H7 (cell line): ENCODE measurements at regions not wholly inside any gene's neighbourhood (a gene's known extent, or its start where the extent isn't known, plus 50 kb on each side); places are given as distances from the start of the nearest gene placed in this dataset.

ENCODE experiments used
- DNase-seq: peaks from one replicate; pipeline ENCODE4 v3.0.0; 2012
- H3K27me3 ChIP-seq: 2 replicates; pipeline ENCODE4 v1.6.0; 2011; ENCODE audit warnings: mild to moderate bottlenecking, low read length; ENCODE audit not compliant: control insufficient read depth, insufficient read depth
- H3K36me3 ChIP-seq: replicated peaks from 2 replicates; pipeline ENCODE4 v1.5.1; 2011; ENCODE audit warnings: low read length; ENCODE audit not compliant: control insufficient read depth, insufficient read depth
- H3K4me3 ChIP-seq: 2 replicates; pipeline ENCODE4 v1.5.1; 2011; ENCODE audit warnings: low read depth, mild to moderate bottlenecking, control low read depth, low read length, moderate library complexity; ENCODE audit not compliant: insufficient read depth

DNA sequence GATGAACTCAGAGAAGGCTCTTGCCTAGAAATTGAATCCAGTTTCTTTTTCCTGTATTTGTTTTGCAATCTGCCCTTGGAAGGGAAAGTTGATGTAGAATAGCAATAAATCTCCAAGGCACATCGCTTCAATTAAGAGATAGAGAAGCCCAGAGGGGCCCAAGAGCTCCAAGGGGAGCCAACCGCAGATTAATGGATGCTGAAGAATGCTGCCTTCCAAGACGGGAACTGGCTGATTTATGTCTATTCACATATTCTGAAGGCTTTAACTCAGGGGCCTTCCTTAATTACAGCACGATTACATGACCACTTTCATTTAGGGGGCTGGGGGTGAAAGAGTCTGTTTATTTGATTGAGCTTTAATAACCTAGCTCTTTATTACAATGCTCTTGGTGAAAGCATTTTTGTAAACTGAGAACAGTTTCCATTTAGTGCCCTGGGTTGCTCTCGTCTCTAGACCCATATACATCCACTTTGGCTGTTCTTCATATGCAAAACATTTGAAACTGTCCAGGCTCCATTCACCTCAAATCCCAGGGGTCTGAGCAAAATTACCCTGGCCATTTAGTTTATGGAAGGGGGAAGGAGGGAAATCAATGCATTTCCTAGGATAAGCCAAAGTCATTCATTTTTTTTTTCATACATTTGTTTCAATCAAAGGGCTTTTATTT, 87.4 kb upstream of the CLDN14 start:
- H3K36me3 ChIP-seq = no peaks in the 10 kb centered on the region
- no peak for DNase-seq
- H3K27me3 ChIP-seq = no peaks in the 10 kb centered on the region
- no peak overlapping the region for H3K4me3 ChIP-seq

DNA sequence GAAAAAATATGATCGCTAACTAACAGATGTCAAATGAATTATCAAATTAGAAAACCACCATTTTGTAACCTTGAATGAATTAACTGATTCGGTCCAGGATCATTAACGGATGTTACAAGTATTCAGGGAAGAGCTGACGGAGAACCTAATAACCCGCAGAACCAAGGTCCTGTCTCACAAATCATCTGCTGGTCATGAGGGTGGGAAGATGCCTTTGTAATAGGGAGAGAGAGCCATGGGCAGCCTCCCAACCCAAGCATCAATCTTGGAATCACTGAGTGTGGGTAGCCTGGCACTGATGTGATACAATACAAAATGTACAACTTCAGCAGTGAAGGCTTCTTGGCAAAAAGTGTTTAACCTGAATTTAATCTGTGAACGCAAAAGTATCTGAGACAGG, 89.6 kb upstream of the CLDN14 start:
- H3K27me3 ChIP-seq = no peaks in the 10 kb centered on the region
- DNase-seq = no peak
- no peaks in the 10 kb centered on the region for H3K36me3 ChIP-seq
- no peak overlapping the region for H3K4me3 ChIP-seq

DNA sequence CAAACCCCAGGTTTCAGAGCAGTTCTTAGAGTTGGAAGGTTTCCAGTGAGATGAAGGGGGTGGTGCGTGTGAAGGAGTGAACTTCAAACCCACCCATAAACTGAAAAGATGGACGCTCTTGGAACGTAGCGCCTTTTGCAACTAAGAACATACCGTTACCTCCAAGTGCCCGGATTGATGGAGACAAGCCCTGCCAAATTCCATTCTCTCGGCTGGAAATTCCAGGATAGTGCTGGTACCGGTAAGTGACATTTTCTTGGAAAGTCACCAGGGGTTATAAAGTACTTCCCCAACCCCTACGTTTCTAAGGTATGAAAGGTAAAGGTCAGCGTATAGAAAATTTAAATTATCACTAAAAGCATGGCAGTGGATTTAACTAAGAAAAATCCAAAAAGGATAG, 91.6 kb upstream of the CLDN14 start:
- H3K27me3 ChIP-seq = no peaks in the 10 kb centered on the region
- DNase-seq = no peak
- no peaks in the 10 kb centered on the region for H3K36me3 ChIP-seq

DNA sequence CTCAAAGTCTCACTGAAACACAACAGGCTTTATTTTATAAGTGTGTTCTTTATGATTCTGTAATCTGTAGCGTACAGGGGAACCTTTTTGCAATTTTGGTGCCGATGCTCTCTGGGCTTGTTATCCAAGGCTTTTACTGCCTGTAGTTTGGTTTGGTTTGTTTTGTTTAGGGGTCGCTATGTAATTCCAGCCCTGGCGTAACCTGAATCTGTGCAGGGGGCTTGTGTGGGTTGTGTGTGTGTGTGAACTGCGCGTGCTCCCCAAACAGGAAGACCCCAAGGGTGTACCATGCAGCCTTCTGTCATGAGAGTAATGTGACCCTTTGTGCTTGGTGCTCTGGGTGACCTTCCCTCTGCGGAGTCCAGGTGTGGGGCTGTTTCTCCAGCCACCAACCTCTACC, 92.1 kb upstream of the CLDN14 start:
- Histone ChIP-seq H3K4me3 (no peak overlapping the region), H3K27me3 (no peaks in the 10 kb centered on the region), H3K36me3 (no peaks in the 10 kb centered on the region)
- DNase-seq = no peak

More for the DNA sequence above, 91.6 kb upstream of the CLDN14 start:
- H3K4me3 ChIP-seq = no peak overlapping the region

DNA sequence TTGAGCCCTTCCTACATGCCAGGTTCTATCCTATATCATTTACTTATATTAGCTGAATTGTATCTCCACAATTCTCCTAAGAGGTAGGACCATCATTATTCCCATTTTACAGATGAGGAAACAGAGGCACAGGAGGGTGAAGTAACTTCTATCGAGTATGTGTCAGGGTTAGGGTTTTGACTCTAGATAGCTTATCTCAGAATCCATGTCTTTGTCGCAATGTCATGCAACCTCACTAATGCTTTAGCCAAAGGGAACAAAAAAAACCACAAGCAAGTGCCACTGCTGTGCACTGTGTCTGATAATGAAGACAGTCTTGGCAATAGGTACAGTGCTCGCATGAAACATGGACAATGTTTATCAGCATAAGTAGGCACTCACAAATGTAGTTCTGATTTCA, 95.4 kb upstream of the CLDN14 start:
- H3K36me3 ChIP-seq = no peaks in the 10 kb centered on the region
- H3K27me3 ChIP-seq = no peaks in the 10 kb centered on the region
- no peak overlapping the region for H3K4me3 ChIP-seq
- no peak for DNase-seq

DNA sequence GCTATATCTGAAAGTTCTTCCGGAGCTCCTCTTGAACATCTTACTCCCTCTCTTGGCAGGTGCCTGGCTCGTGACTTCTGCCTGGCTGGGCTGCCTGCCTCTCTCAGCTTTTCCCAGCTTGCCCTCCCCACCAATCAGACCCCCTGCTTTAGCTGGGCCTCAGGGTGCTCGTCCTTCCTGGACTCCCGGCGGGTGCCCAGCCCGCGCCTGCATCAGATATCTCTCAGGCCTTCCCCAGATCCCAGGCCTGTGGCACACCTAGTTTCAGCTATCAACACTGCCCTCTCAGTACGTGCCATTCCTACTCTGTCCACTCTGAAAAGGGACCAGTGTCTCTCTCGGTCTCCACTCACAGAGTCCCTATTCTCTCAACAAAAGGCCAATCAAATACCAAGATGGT, 96.5 kb upstream of the CLDN14 start:
- no peak overlapping the region for H3K4me3 ChIP-seq
- DNase-seq = no peak
- no peaks in the 10 kb centered on the region for H3K36me3 ChIP-seq
- no peaks in the 10 kb centered on the region for H3K27me3 ChIP-seq

DNA sequence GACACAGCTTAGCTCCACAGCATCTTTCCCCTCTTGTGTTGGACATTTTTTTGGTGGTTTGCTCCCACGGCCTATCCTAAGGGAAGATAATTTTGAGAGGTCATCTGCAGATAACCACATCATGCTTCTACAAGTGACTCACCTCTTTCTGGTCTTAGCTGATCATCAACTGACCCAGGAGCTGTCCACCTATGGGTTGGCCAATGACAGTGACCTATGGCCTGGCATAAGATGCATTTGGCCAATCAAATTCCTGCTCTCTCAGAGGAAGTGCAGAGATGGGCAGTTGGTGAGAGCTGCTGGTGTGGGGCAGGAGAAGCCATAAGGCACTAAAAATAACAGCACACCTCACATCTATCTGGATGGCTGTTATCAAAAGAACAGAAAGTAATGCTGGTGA, 100.0 kb upstream of the CLDN14 start:
- no peak for DNase-seq
- H3K4me3 ChIP-seq = no peak overlapping the region
- H3K36me3 ChIP-seq = no peaks in the 10 kb centered on the region
- no peaks in the 10 kb centered on the region for H3K27me3 ChIP-seq

DNA sequence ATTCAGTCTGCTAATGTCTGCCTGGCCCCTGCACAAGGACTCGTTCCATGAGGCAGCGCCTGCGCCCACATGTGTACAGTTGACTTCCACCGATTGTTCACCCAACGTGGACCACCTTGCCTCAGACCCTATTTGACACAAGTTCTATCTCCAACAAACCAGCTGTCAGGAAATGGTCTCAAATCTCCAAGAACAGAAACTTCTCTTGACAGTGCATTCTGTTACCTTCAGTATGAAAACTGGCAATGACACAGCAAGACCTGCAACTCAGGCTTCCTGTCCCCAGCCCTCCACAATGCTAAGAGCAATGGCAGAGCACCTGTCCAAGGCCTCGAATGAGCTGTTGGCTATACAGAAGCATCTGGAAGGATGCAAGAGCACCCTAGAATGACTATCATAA, 102.3 kb upstream of the CLDN14 start:
- Histone ChIP-seq H3K27me3 (no peaks in the 10 kb centered on the region), H3K36me3 (no peaks in the 10 kb centered on the region), H3K4me3 (no peak overlapping the region)
- no peak for DNase-seq

DNA sequence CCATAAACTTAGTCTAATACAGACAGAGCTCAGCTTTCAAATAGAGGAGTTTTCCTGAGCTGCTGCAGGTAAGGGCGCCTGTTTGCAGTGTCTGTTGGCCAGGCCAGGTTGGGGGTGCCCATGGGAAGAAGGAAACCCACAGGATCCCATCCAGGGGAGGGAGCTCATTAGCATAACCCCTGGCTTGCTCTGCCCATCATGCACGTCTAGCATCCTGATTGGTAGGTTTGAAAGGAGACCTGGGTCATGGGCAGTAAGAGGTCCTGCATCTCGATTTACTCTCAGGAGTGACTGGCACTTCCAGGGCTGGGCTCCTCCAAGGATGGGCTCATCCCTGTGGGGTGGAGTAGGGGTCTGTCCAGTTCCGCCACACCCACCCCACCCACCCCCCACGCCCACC, 103.7 kb upstream of the CLDN14 start:
- Histone ChIP-seq H3K4me3 (no peak overlapping the region), H3K36me3 (no peaks in the 10 kb centered on the region), H3K27me3 (no peaks in the 10 kb centered on the region)
- DNase-seq = no peak

DNA sequence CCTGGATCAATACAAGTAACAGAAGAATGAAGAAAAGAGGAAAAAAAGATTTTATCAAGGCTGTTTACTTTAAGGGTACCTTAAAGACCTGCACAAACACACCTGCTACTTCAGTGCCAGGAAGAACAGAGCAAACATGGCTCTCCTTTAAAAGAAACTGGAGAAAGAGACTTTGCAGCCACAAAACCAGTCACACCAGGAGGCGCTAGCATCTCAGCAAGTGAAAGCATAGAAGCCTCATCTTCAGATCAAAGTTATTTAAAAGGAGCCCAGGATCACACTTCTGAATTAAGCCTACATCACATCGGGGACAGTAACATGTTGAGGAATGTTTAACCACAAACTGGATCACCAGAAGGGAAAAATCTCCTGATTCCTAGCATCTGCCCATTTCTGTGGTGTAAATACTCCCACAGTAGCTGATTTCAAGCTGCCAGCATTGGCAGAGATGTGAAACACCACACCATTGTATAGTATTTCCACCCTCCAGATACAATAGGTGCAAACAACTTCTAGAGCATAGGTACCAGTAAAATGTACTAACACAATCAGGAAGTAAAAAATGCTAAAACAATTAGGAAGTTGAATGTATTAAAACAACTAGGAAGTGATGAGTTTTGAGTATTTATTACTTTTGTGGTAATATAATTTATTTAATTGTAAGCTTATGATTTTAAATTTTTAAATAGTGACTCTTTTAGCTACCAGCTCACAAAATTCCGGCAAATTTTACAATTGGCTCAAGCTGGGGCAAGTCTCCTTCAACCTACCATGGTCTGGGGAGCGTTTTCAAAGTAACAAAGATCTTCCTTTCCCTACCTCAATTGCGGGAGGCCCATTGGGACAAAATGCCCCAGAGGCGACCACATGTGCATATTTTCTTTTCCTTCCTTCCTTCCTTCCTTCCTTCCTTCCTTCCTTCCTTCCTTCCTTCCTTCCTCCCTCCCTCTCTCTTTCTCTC, 105.3 kb upstream of the CLDN14 start:
- Histone ChIP-seq H3K4me3 (no peak overlapping the region), H3K36me3 (no peaks in the 10 kb centered on the region), H3K27me3 (no peaks in the 10 kb centered on the region)
- no peak for DNase-seq

DNA sequence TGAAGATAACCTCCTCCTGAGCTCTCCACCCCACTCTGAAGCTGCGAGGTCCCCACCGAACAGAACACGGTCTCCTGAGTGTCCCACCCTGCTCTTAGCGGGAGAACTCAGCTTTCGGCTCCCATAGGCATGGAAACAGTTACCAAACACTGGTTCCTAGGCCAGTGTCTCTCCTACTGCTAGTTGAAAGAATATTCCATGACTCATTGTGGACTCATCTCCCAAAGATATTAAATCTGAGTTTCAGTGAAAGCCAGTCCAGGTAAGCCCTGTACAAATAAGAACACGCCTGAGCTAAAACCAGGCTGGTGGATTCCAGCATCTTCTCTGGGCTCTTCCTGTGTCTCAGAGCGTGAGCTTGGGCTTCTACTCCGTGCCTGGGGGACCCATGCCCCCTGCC, 107.5 kb upstream of the CLDN14 start:
- Histone ChIP-seq H3K4me3 (no peak overlapping the region), H3K36me3 (no peaks in the 10 kb centered on the region), H3K27me3 (no peaks in the 10 kb centered on the region)
- no peak for DNase-seq

DNA sequence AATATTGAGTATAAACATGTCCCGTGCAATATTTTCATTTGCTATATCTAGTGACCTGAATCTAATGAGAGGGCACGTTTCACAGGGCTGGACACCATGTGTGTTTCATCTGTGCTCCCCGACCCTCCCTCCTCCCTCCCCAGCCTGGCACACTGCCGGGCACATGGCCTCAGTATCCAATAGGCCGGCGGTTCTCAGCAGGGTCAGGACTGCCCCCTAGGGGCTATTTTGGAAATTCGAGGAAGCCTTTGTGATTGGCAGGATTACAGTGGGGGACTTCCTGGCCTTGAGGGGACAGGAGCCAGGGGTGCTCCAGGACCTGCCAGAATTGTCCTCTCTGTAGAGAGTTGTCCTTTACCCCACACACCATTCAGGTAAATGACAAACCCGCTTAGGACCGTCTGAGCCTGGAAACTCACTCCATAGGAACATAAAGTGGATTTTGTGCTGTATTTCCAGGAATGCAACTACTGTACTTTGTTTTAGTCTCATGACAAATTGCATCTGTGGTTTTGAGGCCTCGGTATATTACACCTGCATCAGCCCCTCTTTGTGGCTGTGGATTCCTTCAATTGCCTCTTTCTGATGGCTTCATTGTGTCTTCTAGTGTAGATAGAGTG, 109.5 kb upstream of the SIM2 start:
- DNase-seq = peak; percentile 80
- H3K36me3 ChIP-seq = no peaks in the 10 kb centered on the region
- H3K27me3 ChIP-seq = no peaks in the 10 kb centered on the region
- no peak overlapping the region for H3K4me3 ChIP-seq

DNA sequence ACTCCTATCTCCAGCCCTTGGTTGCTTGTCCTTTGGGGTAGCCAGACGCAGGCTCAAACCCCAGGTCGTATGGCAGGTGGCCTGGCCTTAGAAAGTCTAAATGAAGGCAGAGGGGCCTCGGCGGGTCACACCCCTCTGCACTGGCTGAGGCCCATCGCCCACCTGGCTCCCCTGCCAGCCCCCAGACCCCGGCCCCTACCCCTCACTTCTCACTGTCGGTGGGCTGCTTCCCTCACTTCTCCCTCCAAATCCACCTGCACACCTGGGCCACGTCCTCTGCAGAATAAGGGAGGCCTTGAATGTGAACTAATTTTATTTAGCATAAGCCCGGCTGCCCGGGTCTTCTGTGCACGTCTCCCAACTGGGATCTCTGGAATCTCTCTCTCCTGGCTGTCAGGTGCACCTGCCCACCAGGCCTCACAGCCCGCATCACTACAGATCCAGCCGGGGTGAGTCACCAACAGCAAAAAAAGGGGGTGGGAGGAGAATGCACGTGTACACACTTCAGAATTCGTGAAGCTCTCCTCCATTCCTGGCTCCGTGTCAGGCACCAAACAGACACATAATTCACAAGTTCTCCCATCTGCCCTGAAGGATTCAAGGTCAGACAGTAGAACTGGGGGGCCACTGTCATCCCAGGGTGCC, 107.5 kb upstream of the SIM2 start:
- Histone ChIP-seq H3K4me3 (no peak overlapping the region), H3K27me3 (no peaks in the 10 kb centered on the region), H3K36me3 (no peaks in the 10 kb centered on the region)
- no peak for DNase-seq

DNA sequence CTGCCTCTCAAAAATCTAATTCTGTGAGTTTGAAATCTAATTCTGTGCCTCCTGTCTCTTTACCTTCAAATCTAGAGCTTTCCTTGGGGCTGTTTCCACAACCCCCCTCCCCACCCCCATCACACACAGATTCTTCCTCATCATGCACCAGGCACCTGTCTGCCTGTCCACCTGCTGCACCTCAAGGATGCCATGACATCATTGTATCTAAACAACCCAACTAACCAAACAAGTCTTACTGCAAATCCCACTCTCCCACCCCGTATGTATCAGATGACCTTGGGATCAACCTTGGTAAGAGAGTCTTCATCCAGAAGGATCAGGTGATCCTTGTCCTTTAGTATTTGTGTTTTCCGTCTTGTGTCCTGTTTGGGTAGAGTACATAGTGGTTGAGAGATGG, 102.7 kb upstream of the SIM2 start:
- no peaks in the 10 kb centered on the region for H3K27me3 ChIP-seq
- no peak for DNase-seq
- H3K4me3 ChIP-seq = no peak overlapping the region
- H3K36me3 ChIP-seq = no peaks in the 10 kb centered on the region
